Colonic mucosa (tissue), 4 donors: ENCODE measurements at regions not wholly inside any gene's neighbourhood (a gene's known extent, or its start where the extent isn't known, plus 50 kb on each side); places are given as distances from the start of the nearest gene placed in this dataset.

Source experiments
- DNase-seq: peaks from one replicate; pipeline ENCODE4 v3.0.0-alpha.2; 2020
- H3K27ac ChIP-seq: fragments of 200-600 bp; one replicate; pipeline ENCODE4 v1.8.0; 2021
- H3K27me3 ChIP-seq: fragments of 200-600 bp; one replicate; pipeline ENCODE4 v1.8.0; 2021
- H3K36me3 ChIP-seq: fragments of 200-600 bp; one replicate; pipeline ENCODE4 v1.8.0; 2021
- H3K4me1 ChIP-seq: fragments of 200-600 bp; one replicate; pipeline ENCODE4 v1.8.0; 2021; ENCODE audit warnings: mild to moderate bottlenecking
- H3K4me3 ChIP-seq: fragments of 200-600 bp; one replicate; pipeline ENCODE4 v1.8.0; 2021
- H3K9ac ChIP-seq, 2 donors: one replicate each; pipeline ENCODE4 v1.7.0; 2013; ENCODE audit warnings: control low read depth in 2 of 2, low read depth in 2 of 2, low read length in 2 of 2
- H3K9me3 ChIP-seq: fragments of 200-600 bp; one replicate; pipeline ENCODE4 v1.8.0; 2021
- CTCF ChIP-seq: fragments of 200-600 bp; IDR thresholded peaks from one replicate; pipeline ENCODE4 v1.8.0; 2022; ENCODE audit warnings: antibody characterized with exemption, mild to moderate bottlenecking
- intact Hi-C: fragments of 100-400 bp; cut with DNase I; formaldehyde crosslinking; loops from one replicate; pipeline ENCODE4 v1.14.1; 2022
- donor health status: healthy.
- donor health status: DM: no; HTN: no; CAD: no.
- donor health status: DM: no; HTN: no; CAD: no.

GRCh38 chr6:141451181-141451510, 681.6 kb upstream of the GJE1 start:
- intact Hi-C loops = no loop called here
- no peak overlapping the region for H3K27ac ChIP-seq
- H3K9me3 ChIP-seq = no peaks in the 10 kb centered on the region
- DNase-seq = no peak
- H3K27me3 ChIP-seq = no peaks in the 10 kb centered on the region
- H3K4me1 ChIP-seq = no peaks in the 10 kb centered on the region
- no peaks in the 10 kb centered on the region for H3K36me3 ChIP-seq
- no peak overlapping the region for H3K4me3 ChIP-seq
- no peak for TF ChIP-seq CTCF
- H3K9ac ChIP-seq = no peak overlapping the region

- Histone ChIP-seq H3K4me1 (no peaks in the 10 kb centered on the region), H3K27ac (no peak overlapping the region), H3K9ac (no peak overlapping the region), H3K9me3 (no peaks in the 10 kb centered on the region), H3K4me3 (no peak overlapping the region), H3K27me3 (no peaks in the 10 kb centered on the region), H3K36me3 (no peaks in the 10 kb centered on the region)
- no peak for TF ChIP-seq CTCF
- intact Hi-C loops = no loop called here
- DNase-seq = no peak
These were observed 686.6 kb upstream of the GJE1 start for GRCh38 chr6:141445928-141446628.

- TF ChIP-seq CTCF = no peak
- Histone ChIP-seq H3K27me3 (no peaks in the 10 kb centered on the region), H3K9ac (no peak overlapping the region), H3K4me3 (no peak overlapping the region), H3K9me3 (no peaks in the 10 kb centered on the region), H3K36me3 (no peaks in the 10 kb centered on the region), H3K27ac (no peak overlapping the region), H3K4me1 (no peaks in the 10 kb centered on the region)
- DNase-seq = no peak
- intact Hi-C loops = no loop called here
These were observed 688.9 kb upstream of the GJE1 start for GRCh38 chr6:141443668-141444289.

GRCh38 chr6:141443032-141443431, 689.7 kb upstream of the GJE1 start:
- DNase-seq = no peak
- Histone ChIP-seq H3K27ac (no peak overlapping the region), H3K36me3 (no peaks in the 10 kb centered on the region), H3K9me3 (no peaks in the 10 kb centered on the region), H3K9ac (no peak overlapping the region), H3K27me3 (no peaks in the 10 kb centered on the region), H3K4me3 (no peak overlapping the region), H3K4me1 (no peaks in the 10 kb centered on the region)
- intact Hi-C loops = no loop called here
- TF ChIP-seq CTCF = no peak

GRCh38 chr6:141439513-141439912, 693.2 kb upstream of the GJE1 start:
- Histone ChIP-seq H3K36me3 (no peaks in the 10 kb centered on the region), H3K4me1 (no peaks in the 10 kb centered on the region), H3K27me3 (no peaks in the 10 kb centered on the region), H3K9me3 (no peaks in the 10 kb centered on the region), H3K27ac (no peak overlapping the region), H3K9ac (no peak overlapping the region), H3K4me3 (no peak overlapping the region)
- intact Hi-C loops = no loop called here
- no peak for DNase-seq
- TF ChIP-seq CTCF = no peak
